Prostate gland (tissue), 2 donors: ENCODE measurements at regions not wholly inside any gene's neighbourhood (a gene's known extent, or its start where the extent isn't known, plus 50 kb on each side); places are given as distances from the start of the nearest gene placed in this dataset.

Experiments used
- DNase-seq: peaks from one replicate; pipeline ENCODE4 v3.0.0-alpha.2; 2019; ENCODE audit warnings: low spot score
- H3K27ac ChIP-seq, 2 donors: fragments of 200-600 bp; sonication (generic); 2 replicates each; pipeline ENCODE4 v1.5.1; 2017 to 2019
- H3K27me3 ChIP-seq: fragments of 200-600 bp; sonication (generic); replicated peaks from 2 replicates; pipeline ENCODE4 v1.5.1; 2019; ENCODE audit not compliant: insufficient read depth
- H3K36me3 ChIP-seq, 2 donors: fragments of 200-600 bp; sonication (generic); 1 replicate in 1 of 2; 2 replicates in 1 of 2; pipeline versions ENCODE4 v1.5.1 to v1.8.1; 2017 to 2019
- H3K4me1 ChIP-seq: fragments of 200-600 bp; sonication (generic); replicated peaks from 2 replicates; pipeline ENCODE4 v1.5.1; 2019
- H3K4me3 ChIP-seq, 2 donors: fragments of 200-600 bp; sonication (generic); 2 replicates each; pipeline ENCODE4 v1.5.1; 2017 to 2019
- H3K9me3 ChIP-seq: fragments of 200-600 bp; sonication (generic); 2 replicates; pipeline ENCODE4 v1.5.1; 2017
- POLR2A ChIP-seq: fragments of 450-650 bp; IDR thresholded peaks from one replicate; pipeline ENCODE4 v1.6.1; 2016; ENCODE audit warnings: antibody characterized with exemption, mild to moderate bottlenecking
- POLR2AphosphoS5 ChIP-seq: sonication (generic); formaldehyde crosslinking; IDR thresholded peaks from one replicate; pipeline ENCODE4 v1.6.1; 2017; ENCODE audit warnings: antibody characterized with exemption
- WGBS: methylation state at CpG from one replicate; pipeline ENCODE4 v1.1.5; 2018; 5-methylcytosine and 5-hydroxymethylcytosine counted together
- intact Hi-C: fragments of 100-400 bp; cut with DNase I; formaldehyde crosslinking; loops from one replicate; pipeline ENCODE4 v1.14.2; 2022
- TF ChIP-seq, protein P1 (sequence below), 4 experiments: fragments of 200-600 bp in 2 of 4; fragments of 450-650 bp in 2 of 4; sonication (generic) in 2 of 4; IDR thresholded peaks; 1 replicate in 3 of 4; 2 replicates in 1 of 4; pipeline ENCODE4 v1.5.1; 2016 to 2019; ENCODE audit warnings: antibody characterized with exemption in 4 of 4, mild to moderate bottlenecking in 2 of 4, moderate library complexity in 2 of 4

DNA sequence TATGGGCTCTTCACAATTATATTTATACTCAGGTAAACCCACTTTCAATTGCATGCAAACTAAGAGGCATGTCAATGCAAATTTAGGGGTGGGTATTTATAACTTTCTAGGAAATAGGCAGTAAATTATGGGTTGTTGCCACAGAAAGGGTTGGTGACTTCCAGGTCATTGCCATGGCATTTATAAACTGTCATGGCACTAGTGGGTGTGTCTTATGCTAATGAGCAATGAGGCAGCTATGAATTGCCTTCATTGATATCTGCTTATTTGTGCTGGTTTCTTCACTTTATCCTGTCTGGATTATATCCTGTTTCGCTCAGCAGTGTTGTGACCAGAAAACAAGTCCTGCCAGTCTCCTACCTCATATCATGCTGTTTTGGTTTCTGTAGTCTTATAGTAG is 597.3 kb upstream of the DAB2 start:
- H3K4me3 ChIP-seq, result no peak overlapping the region
- 81% methylated on average over 1 of the region's 1 CpG for WGBS
- H3K27ac ChIP-seq, result no peak overlapping the region
- H3K27me3 ChIP-seq, result no peaks in the 10 kb centered on the region
- no peaks in the 10 kb centered on the region for H3K4me1 ChIP-seq
- TF ChIP-seq, protein P1, sequence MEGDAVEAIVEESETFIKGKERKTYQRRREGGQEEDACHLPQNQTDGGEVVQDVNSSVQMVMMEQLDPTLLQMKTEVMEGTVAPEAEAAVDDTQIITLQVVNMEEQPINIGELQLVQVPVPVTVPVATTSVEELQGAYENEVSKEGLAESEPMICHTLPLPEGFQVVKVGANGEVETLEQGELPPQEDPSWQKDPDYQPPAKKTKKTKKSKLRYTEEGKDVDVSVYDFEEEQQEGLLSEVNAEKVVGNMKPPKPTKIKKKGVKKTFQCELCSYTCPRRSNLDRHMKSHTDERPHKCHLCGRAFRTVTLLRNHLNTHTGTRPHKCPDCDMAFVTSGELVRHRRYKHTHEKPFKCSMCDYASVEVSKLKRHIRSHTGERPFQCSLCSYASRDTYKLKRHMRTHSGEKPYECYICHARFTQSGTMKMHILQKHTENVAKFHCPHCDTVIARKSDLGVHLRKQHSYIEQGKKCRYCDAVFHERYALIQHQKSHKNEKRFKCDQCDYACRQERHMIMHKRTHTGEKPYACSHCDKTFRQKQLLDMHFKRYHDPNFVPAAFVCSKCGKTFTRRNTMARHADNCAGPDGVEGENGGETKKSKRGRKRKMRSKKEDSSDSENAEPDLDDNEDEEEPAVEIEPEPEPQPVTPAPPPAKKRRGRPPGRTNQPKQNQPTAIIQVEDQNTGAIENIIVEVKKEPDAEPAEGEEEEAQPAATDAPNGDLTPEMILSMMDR (IDR thresholded peaks at IDR 0.05), result no peak
- TF ChIP-seq POLR2AphosphoS5, result no peak
- no peak for TF ChIP-seq POLR2A
- intact Hi-C loops, result no loop called here
- no peak for DNase-seq
- no peaks in the 10 kb centered on the region for H3K36me3 ChIP-seq
- H3K9me3 ChIP-seq, result no peaks in the 10 kb centered on the region

DNA sequence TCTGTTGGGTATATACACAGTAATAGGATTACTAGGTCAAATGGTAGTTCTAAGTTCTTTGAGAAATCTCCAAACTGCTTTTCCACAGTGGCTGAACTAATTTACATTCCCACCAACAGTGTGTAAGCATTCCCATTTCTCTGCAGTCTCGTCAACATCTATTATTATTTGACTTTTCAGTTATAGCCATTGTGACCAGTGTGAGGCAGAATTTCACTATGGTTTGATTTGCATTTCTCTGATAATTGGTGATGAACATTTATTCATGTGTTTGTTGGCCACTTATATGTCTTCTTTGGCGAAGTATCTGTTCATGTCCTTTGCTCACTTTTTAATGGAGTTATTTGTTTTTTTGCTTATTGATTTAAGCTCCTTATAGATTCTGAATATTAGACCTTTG is 596.2 kb upstream of the DAB2 start:
- Histone ChIP-seq H3K27me3 (no peaks in the 10 kb centered on the region), H3K36me3 (no peaks in the 10 kb centered on the region), H3K4me1 (no peaks in the 10 kb centered on the region), H3K27ac (no peak overlapping the region), H3K4me3 (no peak overlapping the region), H3K9me3 (no peaks in the 10 kb centered on the region)
- intact Hi-C loops, result no loop called here
- 92% methylated on average over 2 of the region's 2 CpGs for WGBS
- DNase-seq, result no peak
- no peak for TF ChIP-seq POLR2AphosphoS5
- no peak for TF ChIP-seq POLR2A
- TF ChIP-seq, protein P1 (IDR thresholded peaks at IDR 0.05), result no peak

DNA sequence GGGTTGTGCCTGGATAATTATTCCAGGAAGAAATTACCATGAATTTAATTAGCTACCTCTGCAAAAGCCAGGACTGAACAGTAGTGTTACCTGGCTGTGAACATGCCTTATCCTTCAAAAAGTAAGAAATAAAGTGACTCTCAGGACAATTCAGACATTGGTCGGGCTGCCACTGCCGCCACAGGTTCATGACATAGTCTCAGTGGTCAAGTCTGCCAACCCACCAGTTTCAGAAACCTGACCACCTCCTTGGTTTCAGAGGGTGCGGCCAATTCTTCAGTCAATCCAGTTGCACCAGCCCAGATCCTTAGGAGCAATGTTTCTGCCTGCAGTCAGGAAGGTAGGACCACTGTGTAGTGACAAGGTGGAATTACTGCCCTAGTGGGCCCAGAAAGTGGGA is 593.1 kb upstream of the DAB2 start:
- Histone ChIP-seq H3K4me3 (no peak overlapping the region), H3K9me3 (no peaks in the 10 kb centered on the region), H3K27ac (no peak overlapping the region), H3K27me3 (no peaks in the 10 kb centered on the region), H3K4me1 (no peaks in the 10 kb centered on the region), H3K36me3 (no peaks in the 10 kb centered on the region)
- 88% methylated on average over 3 of the region's 3 CpGs for WGBS
- TF ChIP-seq POLR2A, result no peak
- TF ChIP-seq, protein P1 (IDR thresholded peaks at IDR 0.05), result no peak
- TF ChIP-seq POLR2AphosphoS5, result no peak
- no peak for DNase-seq
- intact Hi-C loops, result no loop called here

DNA sequence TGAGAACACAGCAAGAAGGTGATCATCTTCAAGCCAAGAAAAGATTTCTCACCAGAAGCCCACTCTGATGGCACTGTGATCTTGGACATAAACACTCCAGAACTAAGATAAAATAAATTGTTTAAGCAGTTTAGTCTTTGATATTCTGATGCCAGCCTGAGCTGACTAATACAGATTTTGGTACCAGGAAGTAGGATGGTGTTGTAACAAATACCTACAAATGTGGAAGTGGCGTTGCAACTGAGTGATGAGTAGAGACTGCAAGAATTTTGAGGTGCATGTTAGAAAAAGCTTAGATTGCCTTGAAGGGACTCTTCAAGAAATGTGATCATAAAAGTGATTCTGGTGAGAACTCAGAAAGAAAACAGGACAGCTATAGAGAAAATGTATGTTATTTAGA is 592.4 kb upstream of the DAB2 start:
- H3K27me3 ChIP-seq, result no peaks in the 10 kb centered on the region
- H3K4me1 ChIP-seq, result no peaks in the 10 kb centered on the region
- no peak overlapping the region for H3K4me3 ChIP-seq
- intact Hi-C loops, result no loop called here
- no peaks in the 10 kb centered on the region for H3K36me3 ChIP-seq
- DNase-seq, result no peak
- H3K9me3 ChIP-seq, result no peaks in the 10 kb centered on the region
- WGBS, result 91% methylated on average over 1 of the region's 1 CpG
- TF ChIP-seq, protein P1 (IDR thresholded peaks at IDR 0.05), result no peak
- TF ChIP-seq POLR2AphosphoS5, result no peak
- no peak for TF ChIP-seq POLR2A
- no peak overlapping the region for H3K27ac ChIP-seq

DNA sequence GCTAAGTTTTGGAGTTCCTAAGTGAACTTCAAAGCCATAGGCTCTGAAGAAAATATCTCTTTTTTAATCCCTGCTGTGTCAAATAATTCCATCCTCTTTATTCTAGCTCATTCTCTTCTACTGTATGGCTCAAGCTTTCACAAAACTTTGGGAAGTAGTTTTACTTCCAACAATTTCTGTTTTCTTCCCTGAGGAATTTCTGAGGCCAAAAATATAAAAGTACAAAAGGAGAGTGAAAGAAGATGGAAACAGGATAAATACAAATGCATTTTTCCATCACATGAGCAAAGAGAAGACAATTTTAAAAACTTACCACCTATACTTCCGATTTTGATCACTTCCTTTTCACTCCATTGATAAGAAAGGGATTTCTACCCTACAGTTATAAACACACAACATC is 585.7 kb upstream of the DAB2 start:
- TF ChIP-seq POLR2AphosphoS5, result no peak
- TF ChIP-seq, protein P1 (IDR thresholded peaks at IDR 0.05), result no peak
- TF ChIP-seq POLR2A, result no peak
- no peak for DNase-seq
- Histone ChIP-seq H3K36me3 (no peaks in the 10 kb centered on the region), H3K4me3 (no peak overlapping the region), H3K27ac (no peak overlapping the region), H3K4me1 (no peaks in the 10 kb centered on the region), H3K27me3 (no peaks in the 10 kb centered on the region), H3K9me3 (no peaks in the 10 kb centered on the region)
- intact Hi-C loops, result no loop called here
- WGBS, result 88% methylated on average over 1 of the region's 1 CpG
